HCT116 (cell line): ENCODE measurements at regions not wholly inside any gene's neighbourhood (a gene's known extent, or its start where the extent isn't known, plus 50 kb on each side); places are given as distances from the start of the nearest gene placed in this dataset.
A peak's percentile ranks its signal among the peaks of the same experiment; 100 is the strongest.

Source experiments
- ATAC-seq: fragments of 200-7000 bp; cut with Tn5 transposase; 2 replicates; pipeline ENCODE4 v1.9.1; 2020; ENCODE audit warnings: mild to moderate bottlenecking, moderate library complexity
- BruUV-seq: library from RNA; stranded (reverse); fragments of 400-500 nt; replicated peaks from 2 replicates; lab custom pipeline; 2021; lab: Mats Ljungman, UMichigan
- CTCF ChIA-PET: fragments of 300-600 bp; sonication (Branson Sonifier 250); formaldehyde crosslinking; loops from one replicate; lab custom pipeline; 2021; ENCODE audit warnings: antibody characterized with exemption; lab: Charles Lee
- POLR2A ChIA-PET: fragments of 300-600, 350-600 bp; sonication (Branson Sonifier 250); formaldehyde crosslinking; loops from one replicate; lab custom pipeline; 2021; ENCODE audit warnings: antibody characterized with exemption; lab: Charles Lee
- RAD21 ChIA-PET, 2 experiments: fragments of 300-600 bp; sonication (Branson Sonifier 250); formaldehyde crosslinking; loops; one replicate each; lab custom pipeline; 2023; ENCODE audit warnings: low total read pairs in 2 of 2; ENCODE audit not compliant: uncharacterized antibody in 2 of 2, unreplicated experiment in 2 of 2, low non-redundant PET in 1 of 2; lab: Charles Lee
- DNase-seq: peaks from one replicate; pipeline ENCODE4 v3.0.0-alpha.2; 2010; ENCODE audit warnings: low read depth, low spot score
- H2AFZ ChIP-seq: fragments of 200-600 bp; shearing (Covaris generic), sonication (generic); 2 replicates; pipeline ENCODE4 v1.6.1; 2017; ENCODE audit warnings: low read depth, mixed run types, mixed read lengths, antibody characterized with exemption, low read length; ENCODE audit not compliant: poor library complexity, severe bottlenecking
- H3K27ac ChIP-seq: 2 replicates; pipeline ENCODE4 v1.5.1; 2012; ENCODE audit warnings: low read depth, low read length
- H3K27me3 ChIP-seq: fragments of 200-600 bp; sonication (generic); 2 replicates; pipeline ENCODE4 v1.6.1; 2016; ENCODE audit warnings: mixed run types, low read length, mixed read lengths; ENCODE audit not compliant: insufficient read depth
- H3K36me3 ChIP-seq, 2 experiments: fragments of 200-500 bp in 1 of 2; fragments of 200-600 bp in 1 of 2; sonication (Bioruptor generic) in 1 of 2; sonication (generic) in 1 of 2; 2 replicates each; pipeline versions ENCODE4 v1.5.1 to v1.6.1; 2014 to 2016; ENCODE audit warnings: low read length in 2 of 2, inconsistent platforms in 1 of 2, mixed read lengths in 1 of 2, mixed run types in 1 of 2; ENCODE audit not compliant: insufficient read depth in 2 of 2, control insufficient read depth in 1 of 2
- H3K4me1 ChIP-seq, 2 experiments: fragments of 200-600 bp in 1 of 2; sonication (generic) in 1 of 2; 2 replicates each; pipeline versions ENCODE4 v1.5.1 to v1.6.1; 2012 to 2017; ENCODE audit warnings: low read length in 2 of 2, inconsistent platforms in 1 of 2, mild to moderate bottlenecking in 1 of 2, mixed read lengths in 1 of 2, mixed run types in 1 of 2, moderate library complexity in 1 of 2; ENCODE audit not compliant: insufficient read depth in 2 of 2, control insufficient read depth in 1 of 2
- H3K4me2 ChIP-seq: fragments of 200-600 bp; sonication (generic); 2 replicates; pipeline ENCODE4 v1.6.1; 2017; ENCODE audit warnings: mixed run types, low read length, mixed read lengths
- H3K4me3 ChIP-seq, 2 experiments: fragments of 200-600 bp in 1 of 2; sonication (generic) in 1 of 2; replicated peaks in 1 of 2; 2 replicates each; pipeline ENCODE4 v1.5.1; 2011 to 2016; ENCODE audit warnings: low read length in 2 of 2, control low read depth in 1 of 2, low read depth in 1 of 2, mild to moderate bottlenecking in 1 of 2, mixed read lengths in 1 of 2, mixed run types in 1 of 2
- H3K79me2 ChIP-seq: fragments of 200-600 bp; sonication (generic); 2 replicates; pipeline ENCODE4 v1.6.1; 2017; ENCODE audit warnings: mild to moderate bottlenecking, mixed run types, low read length, moderate library complexity, mixed read lengths; ENCODE audit not compliant: insufficient read depth
- H3K9ac ChIP-seq: fragments of 200-600 bp; sonication (generic); 2 replicates; pipeline ENCODE4 v1.6.1; 2016; ENCODE audit warnings: low read length, mixed read lengths
- H3K9me2 ChIP-seq: fragments of 200-600 bp; sonication (generic), shearing (Covaris generic); 2 replicates; pipeline ENCODE4 v1.6.1; 2017; ENCODE audit warnings: mixed run types, mild to moderate bottlenecking, moderate library complexity; ENCODE audit not compliant: insufficient read depth
- H3K9me3 ChIP-seq, 2 experiments: fragments of 200-500 bp in 1 of 2; fragments of 200-600 bp in 1 of 2; sonication (Bioruptor generic) in 1 of 2; sonication (generic) in 1 of 2; 2 replicates each; pipeline ENCODE4 v1.6.1; 2014 to 2017; ENCODE audit warnings: low read length in 2 of 2, mixed read lengths in 2 of 2, inconsistent platforms in 1 of 2, low read depth in 1 of 2, mild to moderate bottlenecking in 1 of 2, mixed run types in 1 of 2, moderate library complexity in 1 of 2; ENCODE audit not compliant: control insufficient read depth in 1 of 2, insufficient read depth in 1 of 2
- H4K20me1 ChIP-seq: fragments of 200-600 bp; sonication (generic), shearing (Covaris generic); 2 replicates; pipeline ENCODE4 v1.6.1; 2017; ENCODE audit warnings: mixed run types, mild to moderate bottlenecking, moderate library complexity; ENCODE audit not compliant: insufficient read depth
- CEBPB ChIP-seq: IDR thresholded peaks from 2 replicates; pipeline ENCODE4 v1.6.1; 2012; ENCODE audit warnings: low read depth
- EZH2 ChIP-seq: fragments of 200-600 bp; sonication (generic); IDR thresholded peaks from 2 replicates; pipeline ENCODE4 v1.6.1; 2017; ENCODE audit warnings: antibody characterized with exemption, mixed run types
- EZH2phosphoT487 ChIP-seq: fragments of 200-600 bp; IDR thresholded peaks from 2 replicates; pipeline ENCODE4 v1.6.1; 2018; ENCODE audit warnings: antibody characterized with exemption, borderline replicate concordance
- JUND ChIP-seq: IDR thresholded peaks from 2 replicates; pipeline ENCODE4 v1.6.1; 2012
- MAX ChIP-seq: IDR thresholded peaks from 2 replicates; pipeline ENCODE4 v1.6.1; 2012
- POLR2A ChIP-seq: IDR thresholded peaks from 2 replicates; pipeline ENCODE4 v1.7.0; 2011; ENCODE audit warnings: borderline replicate concordance; ENCODE audit not compliant: insufficient read depth, insufficient read length; ENCODE audit errors: extremely low read depth
- SRF ChIP-seq: IDR thresholded peaks from 2 replicates; pipeline ENCODE4 v1.6.1; 2012; ENCODE audit warnings: low read depth
- TCF7L2 ChIP-seq: IDR thresholded peaks from 2 replicates; pipeline ENCODE4 v1.7.0; 2011; ENCODE audit warnings: borderline replicate concordance, inconsistent platforms; ENCODE audit not compliant: insufficient read depth, insufficient read length; ENCODE audit errors: extremely low read depth
- ZFX ChIP-seq: fragments of 450-650 bp; IDR thresholded peaks from 2 replicates; pipeline ENCODE4 v1.6.1; 2017
- intact Hi-C: fragments of 100-400 bp; cut with micrococcal nuclease; formaldehyde crosslinking; loops from 2 replicates; pipeline ENCODE4 v1.10.0; 2022
- TF ChIP-seq, protein P1 (sequence below): IDR thresholded peaks from 2 replicates; pipeline ENCODE4 v1.6.1; 2012

DNA sequence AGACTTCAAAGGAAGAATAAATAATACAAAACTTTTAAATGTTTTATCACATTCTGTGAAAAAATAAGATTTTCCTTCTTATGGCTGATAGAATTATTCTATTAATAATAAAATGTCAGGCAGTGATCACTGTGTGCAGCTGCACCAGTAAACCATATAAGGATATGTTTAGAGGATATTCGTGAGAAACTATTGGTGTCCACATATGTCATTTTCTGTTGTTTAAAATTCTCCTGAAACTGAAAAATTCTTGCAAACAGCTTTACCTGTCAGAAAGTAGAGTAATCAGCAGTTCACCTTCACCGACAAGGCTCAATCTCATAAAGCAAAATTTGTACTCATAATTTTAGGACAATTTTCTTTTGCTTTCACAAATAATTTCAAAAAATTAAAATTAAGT lies 170.1 kb upstream of the KCNH7 start:
- Histone ChIP-seq H3K4me1 (no peaks in the 10 kb centered on the region), H3K79me2 (no peaks in the 10 kb centered on the region), H4K20me1 (no peaks in the 10 kb centered on the region), H3K27ac (no peak overlapping the region), H3K9ac (no peak overlapping the region), H3K27me3 (no peaks in the 10 kb centered on the region), H3K9me3 (no peaks in the 10 kb centered on the region), H3K4me3 (no peak overlapping the region), H3K36me3 (no peaks in the 10 kb centered on the region), H2AFZ (no peak overlapping the region), H3K9me2 (no peaks in the 10 kb centered on the region)
- DNase-seq (no peak), ATAC-seq (no peak)
- BruUV-seq = no TSS peak
- intact Hi-C loops = no loop called here
- ChIA-PET POLR2A (no interaction called here), CTCF (no interaction called here)
- no peak for TF ChIP-seq ZFX
- TF ChIP-seq EZH2phosphoT487 = no peak
- TF ChIP-seq JUND = no peak
- no peak for TF ChIP-seq SRF
- no peak for TF ChIP-seq TCF7L2
- no peak for TF ChIP-seq MAX
- TF ChIP-seq, protein P1, sequence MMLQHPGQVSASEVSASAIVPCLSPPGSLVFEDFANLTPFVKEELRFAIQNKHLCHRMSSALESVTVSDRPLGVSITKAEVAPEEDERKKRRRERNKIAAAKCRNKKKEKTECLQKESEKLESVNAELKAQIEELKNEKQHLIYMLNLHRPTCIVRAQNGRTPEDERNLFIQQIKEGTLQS = no peak
- no peak for TF ChIP-seq EZH2
- no peak for TF ChIP-seq CEBPB
- TF ChIP-seq, all 23 proteins: peak for 0
- RAD21 ChIA-PET = no interaction called here
- H3K4me2 ChIP-seq = no peak overlapping the region

DNA sequence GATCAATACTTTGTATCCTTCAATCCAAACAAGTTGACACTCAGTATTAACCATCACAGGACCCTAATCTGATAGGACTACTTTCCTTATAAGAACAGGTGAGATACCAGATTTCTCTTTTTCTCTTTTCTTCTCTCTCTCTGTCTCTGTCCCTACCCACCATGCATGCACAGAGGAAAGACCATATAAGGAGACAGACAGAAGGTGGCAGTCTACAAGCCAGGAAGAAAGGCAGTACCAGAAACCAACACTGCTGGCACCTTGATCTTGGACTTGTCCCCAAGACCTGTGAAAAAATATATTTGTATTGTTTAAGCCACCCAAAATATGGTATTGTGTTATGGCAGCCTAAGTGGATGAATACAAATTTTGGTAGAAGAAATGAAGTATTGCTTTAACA lies 156.2 kb upstream of the KCNH7 start:
- TF ChIP-seq SRF (peak; percentile 44; the same call in 1 of the 2 replicates), POLR2A (no peak)
- ATAC-seq (no peak), DNase-seq (no peak)
- no peaks in the 10 kb centered on the region for H3K9me2 ChIP-seq
- H3K79me2 ChIP-seq = no peaks in the 10 kb centered on the region
- ChIA-PET RAD21 (no interaction called here), CTCF (no interaction called here), POLR2A (no interaction called here)
- intact Hi-C loops = no loop called here
- BruUV-seq = no TSS peak
- H3K4me2 ChIP-seq = no peak overlapping the region
- H4K20me1 ChIP-seq = no peaks in the 10 kb centered on the region
- no peaks in the 10 kb centered on the region for H3K36me3 ChIP-seq
- no peak overlapping the region for H3K27ac ChIP-seq
- H3K4me3 ChIP-seq = no peak overlapping the region
- H3K4me1 ChIP-seq = no peaks in the 10 kb centered on the region
- 0 out of 2 replicates have a peak, but pooled peaks cover 4% of the 10 kb centered on the region for H3K27me3 ChIP-seq
- no peaks in the 10 kb centered on the region for H3K9me3 ChIP-seq
- no peak overlapping the region for H2AFZ ChIP-seq
- no peak overlapping the region for H3K9ac ChIP-seq
